Activated naive CD8-positive, alpha-beta T cell treated with anti-CD3 and anti-CD28 coated beads, Interleukin-2, amount 10 ng/mL, durations not matched to agents 7 days and 5 days (primary cell): ENCODE measurements at regions not wholly inside any gene's neighbourhood (a gene's known extent, or its start where the extent isn't known, plus 50 kb on each side); places are given as distances from the start of the nearest gene placed in this dataset.

Experiments used
- ATAC-seq: fragments of 150-1000 bp; cut with Tn5 transposase; one replicate; pipeline ENCODE4 v1.10.0; 2021; ENCODE audit warnings: low read depth, moderate library complexity
- POLR2A ChIA-PET: fragments of 350-600 bp; sonication (Branson Sonifier 250); formaldehyde crosslinking; loops from one replicate; lab custom pipeline; 2021; ENCODE audit warnings: antibody characterized with exemption; lab: Charles Lee
- DNase-seq: peaks from one replicate; pipeline ENCODE4 v3.0.0; 2021
- H3K27ac Mint-ChIP-seq: one replicate; pipeline ENCODE4 v1.8.0; 2022; ENCODE audit warnings: mild to moderate bottlenecking, mixed read lengths
- H3K27me3 Mint-ChIP-seq: one replicate; pipeline ENCODE4 v1.8.0; 2022; ENCODE audit warnings: mild to moderate bottlenecking, moderate library complexity, mixed read lengths
- H3K36me3 Mint-ChIP-seq: one replicate; pipeline ENCODE4 v1.8.0; 2021; ENCODE audit warnings: mild to moderate bottlenecking, mixed read lengths
- H3K4me1 Mint-ChIP-seq: one replicate; pipeline ENCODE4 v1.8.0; 2021; ENCODE audit warnings: mixed read lengths
- H3K4me3 Mint-ChIP-seq: one replicate; pipeline ENCODE4 v1.8.0; 2022; ENCODE audit warnings: mild to moderate bottlenecking, moderate library complexity, mixed read lengths
- H3K9me3 Mint-ChIP-seq: one replicate; pipeline ENCODE4 v1.8.0; 2021; ENCODE audit warnings: mixed read lengths

DNA sequence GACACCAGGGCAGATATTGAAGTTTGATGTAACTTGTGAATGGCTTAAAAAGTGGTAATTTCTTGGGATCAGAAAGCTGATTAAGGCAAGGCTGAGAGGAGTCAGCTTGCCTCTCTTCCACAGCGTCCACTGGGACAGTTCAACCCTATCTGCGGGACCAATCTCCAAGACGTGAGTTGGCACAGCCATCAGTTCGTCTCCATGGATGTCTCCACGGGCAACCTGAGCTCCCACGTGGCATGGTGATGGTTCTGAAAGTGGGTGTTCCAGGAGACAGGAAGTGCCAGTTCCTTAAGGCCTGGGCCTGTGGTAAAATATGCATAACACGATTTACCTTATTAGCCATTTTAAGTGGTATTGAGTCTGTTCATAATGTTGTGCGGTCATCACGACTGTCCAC, 67.9 kb upstream of the BHLHE23 start:
- Mint-ChIP-seq H3K27ac (no peak overlapping the region), H3K27me3 (peaks cover 27% of the 10 kb centered on the region), H3K9me3 (peaks cover 14% of the 10 kb centered on the region), H3K4me3 (no peak overlapping the region), H3K36me3 (no peaks in the 10 kb centered on the region), H3K4me1 (no peaks in the 10 kb centered on the region)
- no peak for DNase-seq
- no peak for ATAC-seq
- POLR2A ChIA-PET, result no interaction called here

DNA sequence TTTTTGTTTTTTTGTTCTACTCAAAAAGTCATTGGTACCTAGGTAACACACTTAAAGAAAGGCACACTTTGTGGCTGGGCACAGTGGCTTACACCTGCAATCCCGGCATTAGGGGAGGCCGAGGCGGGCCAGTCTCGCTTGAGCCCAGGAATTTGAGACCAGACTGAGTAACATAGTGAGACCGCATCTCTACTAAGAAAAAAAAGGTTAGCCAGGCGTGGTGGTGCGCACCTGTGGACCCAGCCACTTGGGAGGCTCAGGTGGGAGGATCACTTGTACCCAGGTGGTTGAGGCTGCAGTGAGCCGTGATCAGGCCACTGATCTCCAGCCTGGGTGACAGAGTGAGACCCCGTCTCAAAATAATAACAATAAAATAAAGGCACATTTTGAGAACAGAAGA, 67.4 kb upstream of the BHLHE23 start:
- ATAC-seq, result no peak
- Mint-ChIP-seq H3K27ac (no peak overlapping the region), H3K27me3 (peaks cover 27% of the 10 kb centered on the region), H3K4me1 (no peaks in the 10 kb centered on the region), H3K4me3 (no peak overlapping the region), H3K36me3 (no peaks in the 10 kb centered on the region), H3K9me3 (peaks cover 14% of the 10 kb centered on the region)
- no peak for DNase-seq
- POLR2A ChIA-PET, result no interaction called here

DNA sequence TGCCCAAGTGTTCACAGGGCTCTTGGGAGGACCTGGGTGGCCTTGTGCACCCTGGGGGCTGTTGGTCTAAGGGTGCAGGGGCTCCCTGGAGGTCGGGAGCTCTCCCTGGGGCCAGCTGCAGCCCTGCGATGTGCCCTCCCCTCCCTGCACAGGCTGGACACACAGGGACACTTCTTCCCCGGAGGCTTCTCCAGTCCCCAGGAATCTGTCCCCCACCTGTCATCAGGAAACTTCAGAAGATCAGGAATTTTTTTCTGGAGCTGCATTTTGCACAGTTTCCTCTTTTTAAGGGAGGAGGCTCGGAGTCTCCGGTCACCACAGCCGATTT, 66.9 kb upstream of the BHLHE23 start:
- no peak overlapping the region for H3K4me3 Mint-ChIP-seq

DNA sequence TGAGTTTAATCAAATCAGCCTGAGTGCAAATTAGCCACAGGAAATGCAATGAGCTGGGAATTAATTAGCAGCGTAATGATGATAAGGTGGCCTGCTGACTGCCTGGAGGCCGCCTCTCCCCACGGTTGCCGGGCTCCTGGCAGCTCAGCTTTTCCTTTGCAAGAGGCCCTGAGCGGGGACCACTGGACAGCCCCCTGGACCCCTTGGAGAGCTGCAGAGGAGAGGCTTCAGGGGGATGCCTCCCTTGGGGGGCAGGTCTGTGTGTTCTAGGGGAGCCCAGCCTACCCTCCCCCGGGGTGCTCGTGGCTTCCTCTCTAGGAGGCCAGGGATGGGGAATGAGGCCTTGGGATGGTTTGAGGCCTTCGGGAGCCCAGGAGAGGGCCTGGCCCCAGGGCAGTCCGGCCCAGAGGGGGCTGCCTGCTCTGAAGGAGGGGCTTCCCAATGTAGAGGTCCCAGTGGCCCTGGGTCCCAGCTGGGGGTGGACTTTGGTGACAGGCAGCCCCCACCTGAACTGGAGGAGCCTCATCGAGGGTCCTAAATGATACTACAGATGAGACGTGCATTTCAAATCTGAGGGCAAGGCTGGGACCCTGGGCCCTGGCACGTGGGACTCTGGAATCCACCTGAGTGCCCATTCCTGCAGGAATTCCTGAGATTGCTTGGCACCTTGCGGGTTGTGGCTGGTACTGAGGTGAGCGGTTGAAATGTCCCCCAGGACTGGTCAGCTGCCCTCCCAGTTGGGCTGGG, 66.4 kb upstream of the BHLHE23 start:
- no peak for ATAC-seq
- no peaks in the 10 kb centered on the region for H3K36me3 Mint-ChIP-seq
- peaks cover 10% of the 10 kb centered on the region for H3K9me3 Mint-ChIP-seq
- DNase-seq, result no peak
- no peaks in the 10 kb centered on the region for H3K4me1 Mint-ChIP-seq
- H3K4me3 Mint-ChIP-seq, result no peak overlapping the region
- H3K27ac Mint-ChIP-seq, result no peak overlapping the region
- POLR2A ChIA-PET, result interaction anchor here (0.6 kb wide), 1 partner anchor 1024 kb away, joined by 7 read pairs; no protein-coding TSS in a partner anchor
- H3K27me3 Mint-ChIP-seq, result peaks cover 27% of the 10 kb centered on the region

More for the DNA sequence above, 66.9 kb upstream of the BHLHE23 start:
- ATAC-seq (no peak), DNase-seq (no peak)
- POLR2A ChIA-PET, result no interaction called here
- Mint-ChIP-seq H3K27me3 (peaks cover 29% of the 10 kb centered on the region), H3K9me3 (peaks cover 14% of the 10 kb centered on the region), H3K4me1 (no peaks in the 10 kb centered on the region), H3K27ac (no peak overlapping the region), H3K36me3 (no peaks in the 10 kb centered on the region)

DNA sequence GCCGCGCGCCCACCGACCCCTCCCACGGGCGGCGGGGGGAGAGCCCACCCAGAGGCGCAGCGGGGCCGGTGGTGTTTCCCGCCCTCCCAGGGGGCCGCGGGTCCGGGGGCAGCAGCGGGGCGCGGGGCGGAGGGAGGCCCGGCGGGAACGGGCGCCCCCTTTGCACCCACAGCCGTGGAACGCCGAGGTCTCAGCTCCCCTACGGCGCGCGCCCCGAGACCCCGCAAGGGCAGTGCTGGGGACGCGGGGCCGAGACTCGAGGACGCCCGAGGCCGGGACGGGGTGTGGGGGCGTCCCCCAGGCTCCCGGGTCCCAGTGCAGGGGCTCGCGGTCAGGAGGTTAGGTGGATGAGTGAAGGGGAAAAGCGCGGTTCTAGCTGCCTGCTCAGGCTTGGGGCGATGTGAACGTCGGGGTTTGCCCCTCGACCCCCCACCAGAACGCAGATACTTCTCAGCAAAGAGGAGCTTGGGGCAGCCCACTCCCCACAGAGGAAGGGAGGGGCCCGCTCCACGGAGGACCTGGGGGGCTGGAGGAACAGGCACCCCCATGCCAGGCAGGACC, 65.5 kb upstream of the BHLHE23 start:
- DNase-seq (no peak), ATAC-seq (no peak)
- no peaks in the 10 kb centered on the region for H3K36me3 Mint-ChIP-seq
- H3K4me1 Mint-ChIP-seq, result no peaks in the 10 kb centered on the region
- H3K9me3 Mint-ChIP-seq, result peaks cover 5% of the 10 kb centered on the region
- peaks cover 25% of the 10 kb centered on the region for H3K27me3 Mint-ChIP-seq
- H3K27ac Mint-ChIP-seq, result no peak overlapping the region
- POLR2A ChIA-PET, result interaction anchor here (0.6 kb wide), 1 partner anchor 1023 kb away, joined by 7 read pairs; no protein-coding TSS in a partner anchor
- H3K4me3 Mint-ChIP-seq, result no peak overlapping the region

DNA sequence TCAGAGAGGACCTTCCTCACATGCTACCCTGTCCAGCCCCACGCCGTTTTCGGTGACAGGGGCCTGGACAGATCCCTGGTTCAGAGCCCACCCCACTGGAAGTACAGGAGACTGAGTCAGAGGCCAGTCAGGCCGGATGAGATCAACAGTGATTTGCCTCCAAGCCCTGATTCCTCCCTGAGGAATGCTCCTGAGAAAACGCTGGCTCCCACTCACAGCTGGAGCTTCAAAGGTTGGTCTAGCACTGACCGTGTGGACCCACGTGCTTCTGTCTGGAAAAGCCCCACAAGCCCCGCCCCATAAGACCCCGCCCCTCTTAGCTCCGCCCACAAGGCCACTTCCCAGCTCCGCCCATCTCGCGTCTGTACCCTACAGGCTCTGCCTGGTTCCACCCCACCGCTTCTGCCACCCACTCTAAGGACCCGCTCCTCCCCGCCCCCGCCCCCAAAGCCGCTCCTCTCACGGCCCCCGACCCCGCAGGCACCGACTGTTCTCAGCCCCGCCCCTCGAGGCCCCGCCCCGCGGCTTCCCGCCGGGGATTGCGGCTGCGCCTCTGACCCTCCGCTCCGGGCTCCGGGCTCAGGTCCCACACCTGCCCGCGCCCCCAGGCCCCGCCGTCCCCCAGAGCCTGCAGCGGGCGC, 64.9 kb upstream of the BHLHE23 start:
- H3K9me3 Mint-ChIP-seq, result peaks cover 2% of the 10 kb centered on the region
- POLR2A ChIA-PET, result no interaction called here
- no peak for ATAC-seq
- no peak overlapping the region for H3K27ac Mint-ChIP-seq
- no peak for DNase-seq
- no peak overlapping the region for H3K4me3 Mint-ChIP-seq
- H3K27me3 Mint-ChIP-seq, result peaks cover 25% of the 10 kb centered on the region
- H3K36me3 Mint-ChIP-seq, result no peaks in the 10 kb centered on the region
- no peaks in the 10 kb centered on the region for H3K4me1 Mint-ChIP-seq

DNA sequence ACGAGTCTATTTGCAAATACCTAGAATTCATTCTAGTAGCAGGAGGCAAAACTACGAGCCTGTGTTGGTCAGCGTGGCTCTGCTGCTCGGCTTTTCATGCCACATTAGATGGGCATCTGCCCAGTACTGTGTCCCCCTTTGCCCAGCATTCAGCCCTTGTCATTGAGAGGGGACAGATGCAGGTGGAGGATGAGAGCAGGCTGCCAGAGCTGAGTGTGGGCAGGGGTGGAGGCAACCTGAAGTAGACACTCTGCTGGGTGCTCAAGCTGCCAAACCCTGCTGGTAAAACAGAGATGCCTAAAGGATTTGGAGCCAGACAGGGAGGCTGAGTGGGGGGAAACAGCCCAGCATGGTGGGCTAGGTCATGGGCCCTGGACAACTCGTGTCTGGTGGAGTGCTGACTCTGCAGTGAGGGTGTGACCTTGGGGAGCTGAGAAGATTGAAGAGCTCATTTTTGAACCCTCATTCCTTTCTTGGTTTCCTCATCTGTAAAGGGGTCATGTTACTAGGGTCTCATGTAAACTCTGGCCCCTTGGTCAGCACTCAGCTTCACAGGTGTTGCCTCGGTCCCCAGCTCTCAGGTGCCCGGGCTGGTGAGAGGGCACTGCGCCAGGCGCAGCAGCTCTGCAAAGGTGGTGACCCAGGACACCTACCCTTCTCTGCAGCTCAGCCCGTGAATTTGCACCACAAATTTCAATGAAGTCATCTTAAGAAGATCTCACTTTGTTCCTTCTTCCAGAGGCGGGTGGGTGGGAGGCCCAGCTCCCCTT, 64.2 kb upstream of the BHLHE23 start:
- Mint-ChIP-seq H3K27me3 (peaks cover 25% of the 10 kb centered on the region), H3K4me3 (no peak overlapping the region)

DNA sequence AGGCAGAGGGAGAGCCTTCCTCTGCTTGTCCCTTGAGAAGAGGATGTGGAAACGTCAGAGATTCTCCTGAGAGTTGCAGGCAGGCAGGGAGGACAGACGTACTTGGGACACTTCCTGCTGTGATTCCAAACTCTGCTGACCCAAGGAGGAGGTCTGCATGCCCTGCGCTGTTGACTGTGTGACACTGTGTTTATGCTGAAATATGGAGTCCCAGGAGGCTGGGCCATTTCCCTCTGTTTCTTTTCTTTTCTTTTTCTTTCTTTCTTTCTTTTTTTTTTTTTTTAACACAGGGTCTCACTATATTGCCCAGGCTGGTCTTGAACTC, 63.5 kb upstream of the BHLHE23 start:
- H3K4me1 Mint-ChIP-seq, result no peaks in the 10 kb centered on the region
- DNase-seq (no peak), ATAC-seq (no peak)
- no peak overlapping the region for H3K4me3 Mint-ChIP-seq
- no peaks in the 10 kb centered on the region for H3K36me3 Mint-ChIP-seq
- H3K27ac Mint-ChIP-seq, result no peak overlapping the region
- no peaks in the 10 kb centered on the region for H3K9me3 Mint-ChIP-seq
- peaks cover 25% of the 10 kb centered on the region for H3K27me3 Mint-ChIP-seq
- POLR2A ChIA-PET, result no interaction called here

More for the DNA sequence above, 64.2 kb upstream of the BHLHE23 start:
- Mint-ChIP-seq H3K9me3 (no peaks in the 10 kb centered on the region), H3K27ac (no peak overlapping the region), H3K36me3 (no peaks in the 10 kb centered on the region), H3K4me1 (no peaks in the 10 kb centered on the region)
- DNase-seq, result no peak
- ATAC-seq, result no peak
- POLR2A ChIA-PET, result no interaction called here

DNA sequence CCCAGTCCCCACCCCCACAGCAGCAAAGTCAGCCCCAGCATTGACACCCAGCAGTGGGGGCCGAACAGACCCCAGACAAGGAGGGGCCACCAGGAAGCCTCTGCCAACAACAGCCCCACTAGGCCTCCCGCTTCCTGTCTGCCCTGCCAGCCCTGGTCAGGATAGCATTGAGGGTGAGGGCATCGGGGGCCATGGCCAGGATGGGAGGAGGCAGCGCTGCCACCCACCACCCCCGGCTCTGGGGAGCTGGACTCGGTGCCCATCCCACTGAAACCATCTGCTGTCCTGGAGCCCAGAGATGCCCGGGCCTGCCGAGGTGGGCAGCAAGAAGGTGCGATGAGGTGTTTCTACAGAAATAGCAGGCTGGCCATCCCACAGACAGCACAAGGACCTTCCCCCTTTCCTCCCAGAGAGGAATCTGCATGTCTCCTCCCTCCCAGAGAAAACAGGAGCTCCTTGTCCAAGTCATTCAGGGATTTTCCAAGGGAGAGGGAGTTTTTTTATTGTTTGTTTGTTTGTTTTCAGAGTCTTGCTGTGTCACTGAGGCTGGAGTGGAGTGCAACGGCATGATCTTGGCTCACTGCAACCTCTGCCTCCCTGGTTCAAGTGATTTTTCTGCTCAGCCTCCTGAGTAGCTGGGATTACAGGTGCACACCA, 62.1 kb upstream of the BHLHE23 start:
- Mint-ChIP-seq H3K36me3 (no peaks in the 10 kb centered on the region), H3K4me1 (no peaks in the 10 kb centered on the region)

DNA sequence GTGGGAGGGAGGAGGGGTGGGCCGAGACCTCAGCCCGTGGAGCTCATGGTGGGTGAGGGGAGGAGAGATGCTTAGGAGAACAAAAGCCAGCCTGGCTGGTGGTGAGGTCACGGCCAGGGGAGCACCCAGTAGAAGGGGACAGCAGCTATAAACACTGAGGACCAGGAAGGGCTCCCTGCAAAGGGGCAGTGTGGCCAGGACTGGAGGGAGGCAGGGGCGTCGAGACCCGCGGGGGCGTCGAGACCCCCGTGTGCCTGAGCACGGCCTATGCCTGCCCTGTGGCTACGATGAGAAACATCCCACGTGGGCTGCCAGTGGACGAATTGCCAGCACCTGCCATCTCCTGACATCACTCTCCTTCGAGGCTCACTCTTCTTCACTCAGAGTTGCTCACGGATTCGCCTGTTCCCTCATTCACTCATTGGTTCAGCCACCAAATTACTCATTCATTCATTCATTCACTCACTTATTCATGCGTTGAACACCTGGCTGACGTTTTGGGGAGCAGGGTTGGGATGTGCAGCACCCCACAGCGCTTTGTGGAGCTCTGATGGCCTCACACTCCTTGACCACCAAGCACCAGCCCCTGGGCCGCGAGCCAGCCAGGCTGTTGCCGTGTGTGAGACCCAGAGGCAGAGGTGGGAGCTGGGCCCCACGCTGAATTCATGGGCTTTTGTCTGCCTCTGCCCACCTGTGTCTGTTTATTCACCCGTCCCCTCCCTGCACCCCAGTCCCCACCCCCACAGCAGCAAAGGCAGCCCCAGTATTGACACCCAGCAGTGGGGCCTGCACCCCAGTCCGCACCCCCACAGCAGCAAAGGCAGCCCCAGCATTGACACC, 61.2 kb upstream of the BHLHE23 start:
- Mint-ChIP-seq H3K9me3 (no peaks in the 10 kb centered on the region), H3K27me3 (peaks cover 22% of the 10 kb centered on the region), H3K36me3 (no peaks in the 10 kb centered on the region), H3K4me1 (no peaks in the 10 kb centered on the region), H3K4me3 (no peak overlapping the region), H3K27ac (no peak overlapping the region)
- POLR2A ChIA-PET, result no interaction called here
- no peak for ATAC-seq
- no peak for DNase-seq

More for the DNA sequence above, 62.1 kb upstream of the BHLHE23 start:
- H3K27ac Mint-ChIP-seq, result no peak overlapping the region
- ATAC-seq (no peak), DNase-seq (no peak)
- H3K9me3 Mint-ChIP-seq, result no peaks in the 10 kb centered on the region
- POLR2A ChIA-PET, result no interaction called here
- H3K4me3 Mint-ChIP-seq, result no peak overlapping the region
- H3K27me3 Mint-ChIP-seq, result peaks cover 24% of the 10 kb centered on the region

DNA sequence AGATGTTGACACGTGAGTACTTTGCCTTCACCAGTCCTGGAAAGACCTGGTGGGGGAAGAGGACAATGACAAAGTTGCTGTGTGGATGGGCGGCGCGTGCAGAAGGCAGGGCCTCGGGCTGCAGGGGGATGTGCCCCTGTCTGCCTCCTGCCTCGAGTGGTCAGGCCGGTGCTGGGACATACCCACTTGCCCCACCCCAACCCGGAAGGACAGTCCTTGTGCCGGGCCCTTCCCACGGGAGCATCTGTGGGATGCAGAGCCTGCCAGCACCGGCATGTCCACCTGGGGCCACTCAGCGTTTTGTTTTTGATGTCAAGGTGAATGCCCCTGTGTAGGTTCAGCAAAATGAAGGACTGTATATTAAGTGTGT, 60.5 kb upstream of the BHLHE23 start:
- no peaks in the 10 kb centered on the region for H3K4me1 Mint-ChIP-seq
- POLR2A ChIA-PET, result no interaction called here
- ATAC-seq (no peak), DNase-seq (no peak)
- no peak overlapping the region for H3K4me3 Mint-ChIP-seq
- peaks cover 16% of the 10 kb centered on the region for H3K27me3 Mint-ChIP-seq
- H3K36me3 Mint-ChIP-seq, result no peaks in the 10 kb centered on the region
- no peaks in the 10 kb centered on the region for H3K9me3 Mint-ChIP-seq
- H3K27ac Mint-ChIP-seq, result no peak overlapping the region

DNA sequence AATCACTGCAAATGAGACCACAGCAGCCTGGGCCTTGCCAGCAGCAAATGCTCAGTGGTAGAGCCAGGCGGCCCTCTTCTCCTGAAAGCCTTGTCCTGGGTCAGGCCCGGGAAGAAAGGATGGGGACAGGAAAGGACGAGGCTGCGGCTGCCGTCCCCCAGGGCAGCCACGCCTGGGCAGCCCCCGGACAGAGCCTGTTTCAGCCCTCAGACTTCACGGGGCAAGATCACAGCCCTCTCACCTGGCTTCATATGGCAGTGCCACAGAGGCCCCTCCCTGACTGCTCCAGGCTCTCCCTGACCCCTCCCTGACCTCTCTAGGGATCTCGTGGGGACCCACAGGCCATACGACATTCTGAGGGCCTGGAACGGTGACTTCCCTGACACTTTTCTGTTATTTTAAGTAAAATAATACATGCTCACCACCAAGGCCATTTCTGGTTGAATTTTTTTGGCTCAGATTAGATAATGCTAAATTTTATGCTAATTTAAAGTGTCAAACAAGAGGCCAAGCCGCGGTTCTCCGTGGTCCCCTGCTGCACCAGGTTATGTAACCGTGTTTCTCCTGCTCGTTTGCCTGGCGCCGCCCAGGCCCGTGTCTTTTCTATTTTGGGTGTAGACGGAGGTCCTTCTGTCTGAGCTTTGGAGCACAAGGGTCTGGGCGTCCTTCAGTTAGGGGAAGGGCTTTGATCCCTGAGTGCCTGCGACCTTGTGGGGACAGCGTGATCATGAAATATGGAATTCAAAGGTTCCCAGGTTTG, 59.9 kb upstream of the BHLHE23 start:
- H3K4me1 Mint-ChIP-seq, result no peaks in the 10 kb centered on the region
- no peaks in the 10 kb centered on the region for H3K9me3 Mint-ChIP-seq
- no peak overlapping the region for H3K4me3 Mint-ChIP-seq
- H3K27ac Mint-ChIP-seq, result no peak overlapping the region
- no peak for ATAC-seq
- no peaks in the 10 kb centered on the region for H3K36me3 Mint-ChIP-seq
- H3K27me3 Mint-ChIP-seq, result peaks cover 16% of the 10 kb centered on the region
- POLR2A ChIA-PET, result no interaction called here
- no peak for DNase-seq
